Osteoblast (primary cell): ENCODE measurements at regions not wholly inside any gene's neighbourhood (a gene's known extent, or its start where the extent isn't known, plus 50 kb on each side); places are given as distances from the start of the nearest gene placed in this dataset.

ENCODE experiments used
- DNase-seq: peaks from one replicate; pipeline ENCODE4 v3.0.0; 2011; ENCODE audit warnings: low spot score, mixed read lengths; ENCODE audit not compliant: insufficient read length; ENCODE audit errors: missing footprints
- H2AFZ ChIP-seq: 2 replicates; pipeline ENCODE4 v1.6.0; 2011; ENCODE audit warnings: mild to moderate bottlenecking, low read length
- H3K27ac ChIP-seq: 2 replicates; pipeline ENCODE4 v1.5.1; 2011; ENCODE audit warnings: mild to moderate bottlenecking, low read depth, low read length, moderate library complexity
- H3K27me3 ChIP-seq: 2 replicates; pipeline ENCODE4 v1.6.0; 2012; ENCODE audit warnings: mild to moderate bottlenecking, control low read depth, inconsistent platforms, low read length, moderate library complexity; ENCODE audit not compliant: insufficient read depth
- H3K36me3 ChIP-seq: 2 replicates; pipeline ENCODE4 v1.5.1; 2011; ENCODE audit warnings: mild to moderate bottlenecking, low read length, control low read depth, moderate library complexity; ENCODE audit not compliant: insufficient read depth
- H3K4me1 ChIP-seq: 2 replicates; pipeline ENCODE4 v1.5.1; 2011; ENCODE audit warnings: mild to moderate bottlenecking, low read length, control low read depth, moderate library complexity; ENCODE audit not compliant: insufficient read depth
- H3K4me2 ChIP-seq: 2 replicates; pipeline ENCODE4 v1.6.0; 2011; ENCODE audit warnings: mild to moderate bottlenecking, low read length; ENCODE audit not compliant: insufficient read depth
- H3K4me3 ChIP-seq: fragments of 200-600 bp; sonication (generic); 3 replicates; pipeline ENCODE4 v1.5.1; 2012; ENCODE audit warnings: mild to moderate bottlenecking, low read length, inconsistent platforms; ENCODE audit not compliant: insufficient read depth
- H3K79me2 ChIP-seq: 2 replicates; pipeline ENCODE4 v1.6.0; 2012; ENCODE audit warnings: mild to moderate bottlenecking, low read length, control low read depth, inconsistent platforms; ENCODE audit not compliant: insufficient read depth
- H3K9me3 ChIP-seq: 2 replicates; pipeline ENCODE4 v1.5.1; 2011; ENCODE audit warnings: low read depth, low read length, control low read depth
- H4K20me1 ChIP-seq: 2 replicates; pipeline ENCODE4 v1.6.0; 2012; ENCODE audit warnings: mild to moderate bottlenecking, low read length, control low read depth; ENCODE audit not compliant: insufficient read depth
- TF ChIP-seq, protein P1 (sequence below): IDR thresholded peaks from 2 replicates; pipeline ENCODE4 v1.5.1; 2011; ENCODE audit warnings: mild to moderate bottlenecking, low read depth, low read length, moderate library complexity; ENCODE audit errors: extremely low read depth

DNA sequence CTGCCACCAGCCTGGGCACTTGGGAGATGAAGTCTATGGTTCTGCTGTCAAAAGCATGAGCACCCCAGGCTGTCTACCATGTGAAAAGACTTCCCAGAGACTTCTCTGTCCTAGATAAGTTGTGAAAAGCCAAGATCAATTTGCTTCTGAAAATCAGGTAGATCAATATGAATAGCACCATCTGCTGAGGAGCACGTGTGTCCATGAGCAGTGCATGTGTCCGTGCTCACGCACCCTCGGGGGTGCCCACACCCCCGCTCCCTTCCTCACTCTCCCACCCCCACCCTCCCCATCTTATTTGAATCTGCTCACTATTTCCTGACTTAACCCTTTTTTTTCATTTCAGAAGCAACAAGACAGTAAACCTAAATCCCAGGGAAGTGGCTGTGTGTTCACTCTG, 238.3 kb upstream of the SDK2 start:
- Histone ChIP-seq H3K4me1 (no peaks in the 10 kb centered on the region), H4K20me1 (no peaks in the 10 kb centered on the region), H3K4me2 (no peak overlapping the region), H2AFZ (no peak overlapping the region), H3K79me2 (no peaks in the 10 kb centered on the region), H3K4me3 (no peak overlapping the region), H3K27ac (no peak overlapping the region), H3K36me3 (no peaks in the 10 kb centered on the region), H3K27me3 (no peaks in the 10 kb centered on the region), H3K9me3 (no peaks in the 10 kb centered on the region)
- TF ChIP-seq, protein P1, sequence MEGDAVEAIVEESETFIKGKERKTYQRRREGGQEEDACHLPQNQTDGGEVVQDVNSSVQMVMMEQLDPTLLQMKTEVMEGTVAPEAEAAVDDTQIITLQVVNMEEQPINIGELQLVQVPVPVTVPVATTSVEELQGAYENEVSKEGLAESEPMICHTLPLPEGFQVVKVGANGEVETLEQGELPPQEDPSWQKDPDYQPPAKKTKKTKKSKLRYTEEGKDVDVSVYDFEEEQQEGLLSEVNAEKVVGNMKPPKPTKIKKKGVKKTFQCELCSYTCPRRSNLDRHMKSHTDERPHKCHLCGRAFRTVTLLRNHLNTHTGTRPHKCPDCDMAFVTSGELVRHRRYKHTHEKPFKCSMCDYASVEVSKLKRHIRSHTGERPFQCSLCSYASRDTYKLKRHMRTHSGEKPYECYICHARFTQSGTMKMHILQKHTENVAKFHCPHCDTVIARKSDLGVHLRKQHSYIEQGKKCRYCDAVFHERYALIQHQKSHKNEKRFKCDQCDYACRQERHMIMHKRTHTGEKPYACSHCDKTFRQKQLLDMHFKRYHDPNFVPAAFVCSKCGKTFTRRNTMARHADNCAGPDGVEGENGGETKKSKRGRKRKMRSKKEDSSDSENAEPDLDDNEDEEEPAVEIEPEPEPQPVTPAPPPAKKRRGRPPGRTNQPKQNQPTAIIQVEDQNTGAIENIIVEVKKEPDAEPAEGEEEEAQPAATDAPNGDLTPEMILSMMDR: no peak
- no peak for DNase-seq

DNA sequence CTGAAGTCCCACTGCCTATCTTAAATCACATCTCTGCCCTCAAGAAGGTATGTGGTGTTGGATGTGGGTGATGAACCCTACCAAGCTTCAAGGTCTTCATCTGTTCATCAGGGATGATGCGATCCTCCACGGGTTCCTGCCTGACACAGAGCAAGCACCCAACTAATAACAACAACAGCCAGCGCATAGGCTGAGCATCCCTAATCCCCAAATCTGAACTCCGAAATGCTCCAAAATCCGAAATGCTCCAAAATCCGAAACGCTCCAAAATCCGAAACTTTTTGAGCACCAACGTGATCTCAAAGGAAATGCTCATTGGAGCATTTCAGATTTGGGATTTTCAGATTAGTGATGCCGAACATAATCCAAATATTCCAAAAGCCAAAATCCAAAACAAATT, 238.9 kb upstream of the SDK2 start:
- no peak overlapping the region for H3K27ac ChIP-seq
- H3K9me3 ChIP-seq: no peaks in the 10 kb centered on the region
- H4K20me1 ChIP-seq: no peaks in the 10 kb centered on the region
- H3K27me3 ChIP-seq: no peaks in the 10 kb centered on the region
- no peaks in the 10 kb centered on the region for H3K36me3 ChIP-seq
- H2AFZ ChIP-seq: no peak overlapping the region
- TF ChIP-seq, protein P1: no peak
- DNase-seq: no peak
- H3K79me2 ChIP-seq: no peaks in the 10 kb centered on the region
- H3K4me3 ChIP-seq: no peak overlapping the region
- no peak overlapping the region for H3K4me2 ChIP-seq
- no peaks in the 10 kb centered on the region for H3K4me1 ChIP-seq

DNA sequence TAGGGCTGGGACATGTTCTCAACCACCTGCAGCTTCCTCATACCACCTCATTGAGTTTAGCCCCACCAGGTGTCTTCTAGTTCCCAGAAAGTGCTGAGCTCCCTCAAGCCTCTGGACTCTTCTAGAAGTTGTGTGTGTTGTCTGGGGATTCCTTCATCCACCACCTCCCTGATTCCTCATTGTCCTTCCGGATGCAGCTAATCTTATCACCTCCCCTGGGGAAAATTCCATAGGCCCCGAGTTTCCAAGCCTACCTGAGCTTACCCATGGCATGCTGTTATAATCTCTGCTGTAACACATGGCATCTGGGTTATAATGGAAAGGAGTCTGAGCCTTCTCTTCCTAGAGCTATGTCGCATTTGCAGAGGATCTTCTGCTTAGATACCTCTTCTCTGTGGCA, 243.5 kb upstream of the SDK2 start:
- no peaks in the 10 kb centered on the region for H3K36me3 ChIP-seq
- no peaks in the 10 kb centered on the region for H3K9me3 ChIP-seq
- H3K27ac ChIP-seq: no peak overlapping the region
- no peak for DNase-seq
- H3K79me2 ChIP-seq: no peaks in the 10 kb centered on the region
- H3K4me1 ChIP-seq: no peaks in the 10 kb centered on the region
- TF ChIP-seq, protein P1: no peak
- no peak overlapping the region for H2AFZ ChIP-seq
- H3K4me3 ChIP-seq: no peak overlapping the region
- no peak overlapping the region for H3K4me2 ChIP-seq
- no peaks in the 10 kb centered on the region for H3K27me3 ChIP-seq
- no peaks in the 10 kb centered on the region for H4K20me1 ChIP-seq

DNA sequence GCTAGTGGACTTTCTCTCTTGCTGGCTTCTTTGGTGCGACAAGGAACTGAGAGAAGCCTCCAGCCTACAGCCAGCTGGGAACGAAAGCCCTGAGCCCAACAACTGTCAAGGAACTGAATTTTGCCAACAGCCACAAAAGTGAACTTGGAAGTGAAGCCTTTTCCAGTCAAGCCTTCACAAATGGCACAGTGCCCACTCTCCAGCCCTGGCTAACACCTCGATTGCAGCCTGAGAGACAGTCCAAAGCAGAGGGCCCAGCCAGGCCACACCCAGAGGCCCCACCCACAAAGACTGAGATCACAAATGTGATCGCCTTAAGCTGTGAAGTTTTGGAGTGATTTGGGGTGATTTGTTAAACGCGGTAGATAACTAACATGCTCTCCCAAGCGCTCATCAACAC, 244.6 kb upstream of the SDK2 start:
- Histone ChIP-seq H3K4me3 (no peak overlapping the region), H3K4me2 (no peak overlapping the region)
- TF ChIP-seq, protein P1: no peak

More for the DNA sequence above, 244.6 kb upstream of the SDK2 start:
- Histone ChIP-seq H3K79me2 (no peaks in the 10 kb centered on the region), H3K36me3 (no peaks in the 10 kb centered on the region), H3K27me3 (no peaks in the 10 kb centered on the region), H3K4me1 (no peaks in the 10 kb centered on the region), H3K27ac (no peak overlapping the region), H3K9me3 (no peaks in the 10 kb centered on the region), H2AFZ (no peak overlapping the region), H4K20me1 (no peaks in the 10 kb centered on the region)
- DNase-seq: no peak
